ENCODE measurements at regions not wholly inside any gene's neighbourhood (a gene's known extent, or its start where the extent isn't known, plus 50 kb on each side); places are given as distances from the start of the nearest gene placed in this dataset.
"Not testable (repeated sequence)": the region's sequence is repeated elsewhere in the genome, so short reads cannot be mapped to it uniquely, and the experiment has no call there.

GRCh38 chr10:94116848-94117247 lies 123.1 kb downstream of the PLCE1 start:
- H3K4me2 ChIP-seq (ENCODE audit: low read length), result no peak overlapping the region
- no peaks in the 10 kb centered on the region for H3K27me3 ChIP-seq (ENCODE audit: insufficient read depth, low read length, poor library complexity)
- H2BK15ac ChIP-seq (replicated peaks; ENCODE audit: low read depth), result no peak overlapping the region
- H3K56ac ChIP-seq (ENCODE audit: low read length), result no peak overlapping the region
- no peak overlapping the region for H2AK5ac ChIP-seq (ENCODE audit: low read length)
- H4K8ac ChIP-seq (ENCODE audit: low read depth, low read length), result no peak overlapping the region
- no CpG with 5 or more reads among the region's 1 CpG for WGBS (ENCODE audit: extremely low coverage, insufficient coverage, low lambda C conversion rate)
- H3K4ac ChIP-seq (ENCODE audit: low read depth, low read length), result no peak overlapping the region
- H2BK5ac ChIP-seq (ENCODE audit: low read length), result no peak overlapping the region
- H3K36me3 ChIP-seq (ENCODE audit: control insufficient read depth, insufficient read depth, low read length), result no peaks in the 10 kb centered on the region
- H3K4me3 ChIP-seq (ENCODE audit: low read length), result no peak overlapping the region
- DNase-seq, result no peak
- H2BK120ac ChIP-seq (ENCODE audit: low read depth, low read length), result no peak overlapping the region
- H3K79me1 ChIP-seq (ENCODE audit: low read length), result no peaks in the 10 kb centered on the region
- H3K9ac ChIP-seq (ENCODE audit: low read length), result no peak overlapping the region
- H3K18ac ChIP-seq (ENCODE audit: low read length), result no peak overlapping the region
- no peak overlapping the region for H3K27ac ChIP-seq (ENCODE audit: low read depth, low read length)
- H3K4me1 ChIP-seq (ENCODE audit: control insufficient read depth, low read depth, low read length), result no peaks in the 10 kb centered on the region
- no peaks in the 10 kb centered on the region for H3K79me2 ChIP-seq (ENCODE audit: control insufficient read depth, insufficient read depth, low read length)
- H4K5ac ChIP-seq (ENCODE audit: low read length), result no peak overlapping the region
- H3K23ac ChIP-seq (ENCODE audit: low read length), result no peak overlapping the region

- WGBS (ENCODE audit: extremely low coverage, insufficient coverage, low lambda C conversion rate), result no CpG with 5 or more reads among the region's 2 CpGs
- H4K5ac ChIP-seq (ENCODE audit: low read length), result no peak overlapping the region
Measured at GRCh38 chr10:94122211-94122610, 128.5 kb downstream of the PLCE1 start.

GRCh38 chr10:94123258-94123995 lies 129.7 kb downstream of the PLCE1 start:
- WGBS (ENCODE audit: extremely low coverage, insufficient coverage, low lambda C conversion rate), result no CpG with 5 or more reads among the region's 9 CpGs
- H3K27ac ChIP-seq (ENCODE audit: low read depth, low read length), result no peak overlapping the region
- H4K5ac ChIP-seq (ENCODE audit: low read length), result no peak overlapping the region
- H3K4ac ChIP-seq (ENCODE audit: low read depth, low read length), result no peak overlapping the region
- no peaks in the 10 kb centered on the region for H3K36me3 ChIP-seq (ENCODE audit: control insufficient read depth, insufficient read depth, low read length)
- H2AK5ac ChIP-seq (ENCODE audit: low read length), result no peak overlapping the region
- H3K4me3 ChIP-seq (ENCODE audit: low read length), result no peak overlapping the region
- H3K4me2 ChIP-seq (ENCODE audit: low read length), result no peak overlapping the region
- peak; percentile 81 for DNase-seq
- no peaks in the 10 kb centered on the region for H3K79me2 ChIP-seq (ENCODE audit: control insufficient read depth, insufficient read depth, low read length)
- no peak overlapping the region for H2BK15ac ChIP-seq (replicated peaks; ENCODE audit: low read depth)
- H3K23ac ChIP-seq (ENCODE audit: low read length), result no peak overlapping the region
- H2BK5ac ChIP-seq (ENCODE audit: low read length), result no peak overlapping the region
- H3K9ac ChIP-seq (ENCODE audit: low read length), result no peak overlapping the region
- H3K79me1 ChIP-seq (ENCODE audit: low read length), result no peaks in the 10 kb centered on the region
- no peaks in the 10 kb centered on the region for H3K27me3 ChIP-seq (ENCODE audit: insufficient read depth, low read length, poor library complexity)
- H3K18ac ChIP-seq (ENCODE audit: low read length), result no peak overlapping the region
- no peak overlapping the region for H3K56ac ChIP-seq (ENCODE audit: low read length)
- H2BK120ac ChIP-seq (ENCODE audit: low read depth, low read length), result no peak overlapping the region
- peaks cover 4% of the 10 kb centered on the region for H3K4me1 ChIP-seq (ENCODE audit: control insufficient read depth, low read depth, low read length)
- H4K8ac ChIP-seq (ENCODE audit: low read depth, low read length), result no peak overlapping the region

More at GRCh38 chr10:94122211-94122610, 128.5 kb downstream of the PLCE1 start:
- H2BK15ac ChIP-seq (replicated peaks; ENCODE audit: low read depth), result no peak overlapping the region
- H3K79me1 ChIP-seq (ENCODE audit: low read length), result no peaks in the 10 kb centered on the region
- H4K8ac ChIP-seq (ENCODE audit: low read depth, low read length), result no peak overlapping the region
- H2BK120ac ChIP-seq (ENCODE audit: low read depth, low read length), result no peak overlapping the region
- no peak overlapping the region for H3K4me2 ChIP-seq (ENCODE audit: low read length)
- no peak overlapping the region for H3K56ac ChIP-seq (ENCODE audit: low read length)
- peaks cover 4% of the 10 kb centered on the region for H3K4me1 ChIP-seq (ENCODE audit: control insufficient read depth, low read depth, low read length)
- H3K4ac ChIP-seq (ENCODE audit: low read depth, low read length), result no peak overlapping the region
- H3K9ac ChIP-seq (ENCODE audit: low read length), result no peak overlapping the region
- no peak overlapping the region for H3K4me3 ChIP-seq (ENCODE audit: low read length)
- H3K79me2 ChIP-seq (ENCODE audit: control insufficient read depth, insufficient read depth, low read length), result no peaks in the 10 kb centered on the region
- H3K18ac ChIP-seq (ENCODE audit: low read length), result no peak overlapping the region
- no peak overlapping the region for H2AK5ac ChIP-seq (ENCODE audit: low read length)
- DNase-seq, result no peak
- no peak overlapping the region for H3K23ac ChIP-seq (ENCODE audit: low read length)
- no peaks in the 10 kb centered on the region for H3K27me3 ChIP-seq (ENCODE audit: insufficient read depth, low read length, poor library complexity)
- H3K27ac ChIP-seq (ENCODE audit: low read depth, low read length), result no peak overlapping the region
- no peaks in the 10 kb centered on the region for H3K36me3 ChIP-seq (ENCODE audit: control insufficient read depth, insufficient read depth, low read length)
- no peak overlapping the region for H2BK5ac ChIP-seq (ENCODE audit: low read length)

- H3K79me2 ChIP-seq (ENCODE audit: control insufficient read depth, insufficient read depth, low read length); H2BK5ac ChIP-seq (ENCODE audit: low read length); H3K27me3 ChIP-seq (ENCODE audit: insufficient read depth, low read length, poor library complexity); H3K23ac ChIP-seq (ENCODE audit: low read length); H2AK5ac ChIP-seq (ENCODE audit: low read length); H3K79me1 ChIP-seq (ENCODE audit: low read length); H3K4me1 ChIP-seq (ENCODE audit: control insufficient read depth, low read depth, low read length); H3K4ac ChIP-seq (ENCODE audit: low read depth, low read length); H4K5ac ChIP-seq (ENCODE audit: low read length); H3K36me3 ChIP-seq (ENCODE audit: control insufficient read depth, insufficient read depth, low read length); H2BK15ac ChIP-seq (replicated peaks; ENCODE audit: low read depth); H3K9ac ChIP-seq (ENCODE audit: low read length); H3K27ac ChIP-seq (ENCODE audit: low read depth, low read length); DNase-seq; H2BK120ac ChIP-seq (ENCODE audit: low read depth, low read length); H3K56ac ChIP-seq (ENCODE audit: low read length); H3K4me3 ChIP-seq (ENCODE audit: low read length); H3K18ac ChIP-seq (ENCODE audit: low read length); H4K8ac ChIP-seq (ENCODE audit: low read depth, low read length); H3K4me2 ChIP-seq (ENCODE audit: low read length): not testable (repeated sequence)
- no CpG with 5 or more reads among the region's 2 CpGs for WGBS (ENCODE audit: extremely low coverage, insufficient coverage, low lambda C conversion rate)
Measured at GRCh38 chr10:94124147-94124546, 130.4 kb downstream of the PLCE1 start.

- H3K27ac ChIP-seq (ENCODE audit: low read depth, low read length); H2BK15ac ChIP-seq (replicated peaks; ENCODE audit: low read depth); H3K23ac ChIP-seq (ENCODE audit: low read length); H4K8ac ChIP-seq (ENCODE audit: low read depth, low read length); H3K79me1 ChIP-seq (ENCODE audit: low read length); H3K4me3 ChIP-seq (ENCODE audit: low read length); H2BK5ac ChIP-seq (ENCODE audit: low read length); H2BK120ac ChIP-seq (ENCODE audit: low read depth, low read length); H3K36me3 ChIP-seq (ENCODE audit: control insufficient read depth, insufficient read depth, low read length); H4K5ac ChIP-seq (ENCODE audit: low read length); H3K56ac ChIP-seq (ENCODE audit: low read length); H3K4ac ChIP-seq (ENCODE audit: low read depth, low read length); H3K18ac ChIP-seq (ENCODE audit: low read length); H3K4me1 ChIP-seq (ENCODE audit: control insufficient read depth, low read depth, low read length); H3K27me3 ChIP-seq (ENCODE audit: insufficient read depth, low read length, poor library complexity); DNase-seq; H3K4me2 ChIP-seq (ENCODE audit: low read length); H2AK5ac ChIP-seq (ENCODE audit: low read length); H3K9ac ChIP-seq (ENCODE audit: low read length); H3K79me2 ChIP-seq (ENCODE audit: control insufficient read depth, insufficient read depth, low read length): not testable (repeated sequence)
- no CpG with 5 or more reads among the region's 8 CpGs for WGBS (ENCODE audit: extremely low coverage, insufficient coverage, low lambda C conversion rate)
Measured at GRCh38 chr10:94125268-94125667, 131.5 kb downstream of the PLCE1 start.

- H3K9ac ChIP-seq (ENCODE audit: low read length), result no peak overlapping the region
- H4K5ac ChIP-seq (ENCODE audit: low read length), result no peak overlapping the region
- DNase-seq, result peak; percentile 25
- H2BK15ac ChIP-seq (replicated peaks; ENCODE audit: low read depth), result no peak overlapping the region
- no peak overlapping the region for H3K18ac ChIP-seq (ENCODE audit: low read length)
- no peak overlapping the region for H2BK5ac ChIP-seq (ENCODE audit: low read length)
- H3K4me2 ChIP-seq (ENCODE audit: low read length), result no peak overlapping the region
- H3K27me3 ChIP-seq (ENCODE audit: insufficient read depth, low read length, poor library complexity), result no peaks in the 10 kb centered on the region
- H3K56ac ChIP-seq (ENCODE audit: low read length), result no peak overlapping the region
- H2AK5ac ChIP-seq (ENCODE audit: low read length), result no peak overlapping the region
- no peaks in the 10 kb centered on the region for H3K79me1 ChIP-seq (ENCODE audit: low read length)
- no peak overlapping the region for H3K4me3 ChIP-seq (ENCODE audit: low read length)
- H3K4ac ChIP-seq (ENCODE audit: low read depth, low read length), result no peak overlapping the region
- no peaks in the 10 kb centered on the region for H3K36me3 ChIP-seq (ENCODE audit: control insufficient read depth, insufficient read depth, low read length)
- H3K23ac ChIP-seq (ENCODE audit: low read length), result no peak overlapping the region
- peaks cover 4% of the 10 kb centered on the region for H3K4me1 ChIP-seq (ENCODE audit: control insufficient read depth, low read depth, low read length)
- H3K79me2 ChIP-seq (ENCODE audit: control insufficient read depth, insufficient read depth, low read length), result no peaks in the 10 kb centered on the region
- H2BK120ac ChIP-seq (ENCODE audit: low read depth, low read length), result no peak overlapping the region
- H3K27ac ChIP-seq (ENCODE audit: low read depth, low read length), result no peak overlapping the region
- H4K8ac ChIP-seq (ENCODE audit: low read depth, low read length), result no peak overlapping the region
Measured at GRCh38 chr10:94125856-94126255, 132.1 kb downstream of the PLCE1 start.
